Testis (tissue), 2 donors: ENCODE measurements at regions not wholly inside any gene's neighbourhood (a gene's known extent, or its start where the extent isn't known, plus 50 kb on each side); places are given as distances from the start of the nearest gene placed in this dataset.

Experiments
- DNase-seq: peaks from one replicate; pipeline ENCODE4 v3.0.0-alpha.2; 2019
- H3K27ac ChIP-seq, 2 donors: fragments of 200-600 bp; sonication (generic); one replicate each; pipeline ENCODE4 v1.5.1; 2019
- H3K27me3 ChIP-seq: fragments of 200-600 bp; sonication (generic); one replicate; pipeline ENCODE4 v1.5.1; 2019
- H3K36me3 ChIP-seq: fragments of 200-600 bp; sonication (generic); one replicate; pipeline ENCODE4 v1.5.1; 2017; ENCODE audit warnings: low read depth; ENCODE audit errors: missing control alignments
- H3K4me1 ChIP-seq: fragments of 200-600 bp; sonication (generic); one replicate; pipeline ENCODE4 v1.5.1; 2019
- H3K4me3 ChIP-seq, 2 donors: fragments of 200-600 bp; sonication (generic); one replicate each; pipeline ENCODE4 v1.5.1; 2017 to 2019
- H3K9me3 ChIP-seq: fragments of 200-600 bp; sonication (generic); one replicate; pipeline ENCODE4 v1.5.1; 2017
- CTCF ChIP-seq, 3 experiments: fragments of 450-650 bp in 2 of 3; fragments of 200-600 bp in 1 of 3; sonication (generic) in 1 of 3; IDR thresholded peaks; one replicate each; pipeline ENCODE4 v1.5.1; 2016 to 2019; ENCODE audit warnings: antibody characterized with exemption in 3 of 3, mild to moderate bottlenecking in 2 of 3, moderate library complexity in 1 of 3
- POLR2A ChIP-seq: fragments of 450-650 bp; IDR thresholded peaks from one replicate; pipeline ENCODE4 v1.6.1; 2017; ENCODE audit warnings: antibody characterized with exemption, mild to moderate bottlenecking, moderate library complexity
- WGBS, 2 donors: methylation state at CpG; one replicate each; pipeline ENCODE4 v1.1.5; 2018; 5-methylcytosine and 5-hydroxymethylcytosine counted together
- intact Hi-C: fragments of 100-400 bp; cut with DNase I; formaldehyde crosslinking; loops from one replicate; pipeline ENCODE4 v1.15.1; 2023; ENCODE audit warnings: low total_unique reads

GRCh38 chr4:124541652-124542420 lies 170.7 kb downstream of the ANKRD50 start:
- intact Hi-C loops = no loop called here
- no peak overlapping the region for H3K27ac ChIP-seq

GRCh38 chr4:124555959-124556358 lies 156.6 kb downstream of the ANKRD50 start:
- Histone ChIP-seq H3K4me3 (no peak overlapping the region), H3K27ac (no peak overlapping the region), H3K4me1 (no peaks in the 10 kb centered on the region), H3K27me3 (no peaks in the 10 kb centered on the region), H3K36me3 (no peaks in the 10 kb centered on the region), H3K9me3 (no peaks in the 10 kb centered on the region)
- intact Hi-C loops = no loop called here
- TF ChIP-seq POLR2A (no peak), CTCF (IDR thresholded peaks at IDR 0.05) (no peak)
- no peak for DNase-seq
- WGBS, 2 donors = 90 to 91% methylated on average over 8 of the region's 8 CpGs

More at GRCh38 chr4:124541652-124542420, 170.7 kb downstream of the ANKRD50 start:
- Histone ChIP-seq H3K27me3 (no peaks in the 10 kb centered on the region), H3K9me3 (no peaks in the 10 kb centered on the region), H3K36me3 (no peaks in the 10 kb centered on the region), H3K4me3 (no peak overlapping the region), H3K4me1 (no peaks in the 10 kb centered on the region)
- DNase-seq = no peak
- 71 to 78% methylated on average over 4 of the region's 4 CpGs for WGBS, 2 donors
- TF ChIP-seq CTCF (IDR thresholded peaks at IDR 0.05) (no peak), POLR2A (no peak)

DNA sequence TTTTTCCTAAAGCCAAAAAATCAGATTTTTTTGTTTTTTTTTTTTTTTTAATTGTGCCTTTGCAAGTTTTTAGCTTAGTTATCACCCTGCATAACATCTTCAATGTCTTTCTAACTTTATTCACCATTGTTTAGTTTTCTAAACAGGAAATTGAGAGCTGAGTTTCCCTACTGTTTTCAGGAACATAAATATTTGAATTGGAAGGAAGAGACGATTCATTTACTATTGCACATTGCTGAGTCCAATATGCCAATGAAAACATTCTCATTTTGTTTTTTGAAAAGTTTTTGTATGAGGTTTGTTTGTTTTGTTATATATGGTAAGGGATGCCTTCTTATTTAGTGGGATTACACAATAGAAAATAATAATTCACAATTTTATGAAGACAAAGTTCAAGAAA lies 148.4 kb downstream of the ANKRD50 start:
- Histone ChIP-seq H3K36me3 (no peaks in the 10 kb centered on the region), H3K4me3 (no peak overlapping the region), H3K27me3 (no peaks in the 10 kb centered on the region), H3K27ac (no peak overlapping the region), H3K9me3 (no peaks in the 10 kb centered on the region), H3K4me1 (no peaks in the 10 kb centered on the region)
- intact Hi-C loops = no loop called here
- 48 to 58% methylated on average over 1 of the region's 1 CpG for whole genome bisulfite sequencing, 2 donors
- no peak for DNase-seq
- TF ChIP-seq CTCF (IDR thresholded peaks at IDR 0.05) = no peak
- no peak for TF ChIP-seq POLR2A

DNA sequence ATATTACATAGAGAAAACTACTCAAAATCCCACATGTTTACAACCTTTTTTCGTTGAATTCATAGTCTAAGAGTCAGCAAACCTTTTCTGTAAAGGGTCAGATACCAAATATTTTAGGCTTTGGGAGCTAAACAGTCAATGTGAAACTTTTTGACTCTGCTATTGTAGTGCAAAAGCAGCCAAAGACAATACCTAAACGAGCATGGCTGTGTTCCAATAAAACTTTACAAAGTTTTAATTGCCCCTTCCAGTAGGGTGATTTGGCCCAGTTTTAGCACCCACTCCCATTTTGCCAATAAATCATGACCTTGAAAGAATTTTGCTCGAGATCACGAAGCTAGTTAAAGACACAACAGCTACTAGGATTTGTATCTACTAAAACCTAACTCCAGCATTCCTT lies 147.2 kb downstream of the ANKRD50 start:
- H3K27me3 ChIP-seq = no peaks in the 10 kb centered on the region
- no peak for DNase-seq
- WGBS, 2 donors = 36 to 39% methylated on average over 4 of the region's 4 CpGs
- TF ChIP-seq POLR2A (no peak), CTCF (IDR thresholded peaks at IDR 0.05) (no peak)
- intact Hi-C loops = no loop called here
- H3K9me3 ChIP-seq = no peaks in the 10 kb centered on the region
- no peak overlapping the region for H3K4me3 ChIP-seq
- no peaks in the 10 kb centered on the region for H3K4me1 ChIP-seq
- H3K27ac ChIP-seq = no peak overlapping the region
- no peaks in the 10 kb centered on the region for H3K36me3 ChIP-seq

DNA sequence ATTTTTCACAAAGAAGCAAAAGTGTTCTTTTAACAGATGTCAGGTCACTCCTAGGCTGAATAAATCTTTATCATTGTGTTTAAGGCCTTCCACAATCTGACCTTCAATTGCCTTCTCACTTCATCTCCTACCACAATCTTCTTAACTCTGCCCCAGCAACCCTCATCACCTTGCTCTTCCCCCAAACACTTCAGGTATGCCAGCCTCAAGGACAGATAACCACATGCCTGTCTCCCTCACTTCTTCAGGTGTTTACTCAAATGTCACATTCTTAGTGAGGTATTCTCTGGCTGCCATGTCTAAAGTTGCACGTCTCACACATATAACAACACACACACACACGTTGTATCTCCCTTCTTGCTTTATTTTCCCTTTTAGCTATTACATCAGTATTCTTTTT lies 146.5 kb downstream of the ANKRD50 start:
- Histone ChIP-seq H3K27ac (no peak overlapping the region), H3K4me3 (no peak overlapping the region), H3K36me3 (no peaks in the 10 kb centered on the region), H3K9me3 (no peaks in the 10 kb centered on the region), H3K27me3 (no peaks in the 10 kb centered on the region), H3K4me1 (no peaks in the 10 kb centered on the region)
- TF ChIP-seq CTCF (IDR thresholded peaks at IDR 0.05) (no peak), POLR2A (no peak)
- 94 to 96% methylated on average over 2 of the region's 2 CpGs for WGBS, 2 donors
- no peak for DNase-seq
- intact Hi-C loops = no loop called here
